Body of pancreas (tissue), 4 donors: ENCODE measurements at regions not wholly inside any gene's neighbourhood (a gene's known extent, or its start where the extent isn't known, plus 50 kb on each side); places are given as distances from the start of the nearest gene placed in this dataset.

Experiments
- ATAC-seq: fragments of 150-250 bp; one replicate; pipeline ENCODE4 v1.9.1; 2016
- DNase-seq, 4 donors: peaks; one replicate each; pipeline ENCODE4 v3.0.0-alpha.2; 2019
- H3K27ac ChIP-seq, 4 donors: fragments of 200-600 bp; sonication (generic); 1 replicate in 3 of 4; 2 replicates in 1 of 4; pipeline versions ENCODE4 v1.5.1 to v1.6.1; 2016 to 2019; ENCODE audit warnings: mild to moderate bottlenecking in 1 of 4, mixed read lengths in 1 of 4, moderate library complexity in 1 of 4
- H3K27me3 ChIP-seq, 2 donors: fragments of 200-600 bp; sonication (generic); one replicate each; pipeline ENCODE4 v1.6.0; 2016; ENCODE audit warnings: mild to moderate bottlenecking in 1 of 2
- H3K36me3 ChIP-seq, 2 donors: fragments of 200-600 bp; sonication (generic); replicated peaks in 1 of 2; 2 replicates each; pipeline ENCODE4 v1.5.1; 2016; ENCODE audit warnings: low read depth in 2 of 2; ENCODE audit not compliant: insufficient read depth in 1 of 2
- H3K4me1 ChIP-seq: fragments of 200-600 bp; sonication (generic); one replicate; pipeline ENCODE4 v1.6.0; 2016
- H3K4me3 ChIP-seq, 2 donors: fragments of 200-600 bp; sonication (generic); 1 replicate in 1 of 2; 2 replicates in 1 of 2; pipeline ENCODE4 v1.5.1; 2016 to 2019
- H3K9me3 ChIP-seq, 3 donors: fragments of 200-600 bp; sonication (generic); 1 replicate in 2 of 3; 2 replicates in 1 of 3; pipeline ENCODE4 v1.5.1; 2016
- CTCF ChIP-seq, 7 experiments: fragments of 450-650 bp in 4 of 7; fragments of 200-600 bp in 3 of 7; sonication (generic) in 3 of 7; IDR thresholded peaks; one replicate each; pipeline ENCODE4 v1.5.1; 2016 to 2019; ENCODE audit warnings: antibody characterized with exemption in 7 of 7
- POLR2A ChIP-seq, 3 donors: fragments of 450-650 bp; IDR thresholded peaks; one replicate each; pipeline ENCODE4 v1.6.1; 2016; ENCODE audit warnings: antibody characterized with exemption in 3 of 3, mild to moderate bottlenecking in 2 of 3
- WGBS, 2 donors: methylation state at CpG; one replicate each; pipeline ENCODE4 v1.1.5; 2017; 5-methylcytosine and 5-hydroxymethylcytosine counted together
- intact Hi-C: fragments of 100-400 bp; cut with DNase I; formaldehyde crosslinking; loops from one replicate; pipeline ENCODE4 v1.15.1; 2023

- H3K4me3 ChIP-seq, result no peak overlapping the region
- H3K4me1 ChIP-seq, result no peaks in the 10 kb centered on the region
- no peaks in the 10 kb centered on the region for H3K27me3 ChIP-seq
- intact Hi-C loops, result no loop called here
- no peaks in the 10 kb centered on the region for H3K9me3 ChIP-seq
- no peak overlapping the region for H3K27ac ChIP-seq
- H3K36me3 ChIP-seq, result no peaks in the 10 kb centered on the region
- no peak for ATAC-seq
- TF ChIP-seq POLR2A (IDR thresholded peaks at IDR 0.05), result no peak
- TF ChIP-seq CTCF (IDR thresholded peaks at IDR 0.05), result no peak
- WGBS, 2 donors, result 53 to 56% methylated on average over 2 of the region's 2 CpGs
- no peak for DNase-seq
Measured at GRCh38 chr6:154606860-154607259, 96.4 kb upstream of the CNKSR3 start.

GRCh38 chr6:154611241-154611640 lies 100.8 kb upstream of the CNKSR3 start:
- WGBS, 2 donors, result 88 to 91% methylated on average over 3 of the region's 3 CpGs
- Histone ChIP-seq H3K4me3 (no peak overlapping the region), H3K27me3 (no peaks in the 10 kb centered on the region), H3K9me3 (no peaks in the 10 kb centered on the region), H3K27ac (no peak overlapping the region), H3K4me1 (peaks cover 25% of the 10 kb centered on the region), H3K36me3 (no peaks in the 10 kb centered on the region)
- ATAC-seq, result no peak
- DNase-seq, result no peak
- TF ChIP-seq CTCF (IDR thresholded peaks at IDR 0.05) (no peak), POLR2A (IDR thresholded peaks at IDR 0.05) (no peak)
- intact Hi-C loops, result no loop called here

GRCh38 chr6:154611847-154612246 lies 101.4 kb upstream of the CNKSR3 start:
- H3K36me3 ChIP-seq, result no peaks in the 10 kb centered on the region
- 62% methylated on average over 2 of the region's 2 CpGs for WGBS, 2 donors
- no peak overlapping the region for H3K4me3 ChIP-seq
- no peaks in the 10 kb centered on the region for H3K9me3 ChIP-seq
- no peaks in the 10 kb centered on the region for H3K27me3 ChIP-seq
- ATAC-seq, result no peak
- H3K4me1 ChIP-seq, result peaks cover 27% of the 10 kb centered on the region
- intact Hi-C loops, result no loop called here
- no peak for DNase-seq
- TF ChIP-seq POLR2A (IDR thresholded peaks at IDR 0.05), result no peak
- no peak for TF ChIP-seq CTCF (IDR thresholded peaks at IDR 0.05)
- no peak overlapping the region for H3K27ac ChIP-seq

- peak overlapping the region in 1 of 4 donors; percentile 1 for H3K27ac ChIP-seq
- DNase-seq, result peak in 3 of 4 donors; percentile 19 to 54 (median 41)
- no peak overlapping the region for H3K4me3 ChIP-seq
- 81 to 83% methylated on average over 8 of the region's 8 CpGs for WGBS, 2 donors
- peak; percentile 60 for ATAC-seq
- peaks cover 41% of the 10 kb centered on the region for H3K4me1 ChIP-seq
- H3K27me3 ChIP-seq, result no peaks in the 10 kb centered on the region
- H3K9me3 ChIP-seq, result no peaks in the 10 kb centered on the region
- intact Hi-C loops, result no loop called here
- H3K36me3 ChIP-seq, result no peaks in the 10 kb centered on the region
- TF ChIP-seq POLR2A (IDR thresholded peaks at IDR 0.05), result no peak
- no peak for TF ChIP-seq CTCF (IDR thresholded peaks at IDR 0.05)
Measured at GRCh38 chr6:154613137-154613676, 102.7 kb upstream of the CNKSR3 start.

- intact Hi-C loops, result no loop called here
- TF ChIP-seq CTCF (IDR thresholded peaks at IDR 0.05), result no peak
- no peak for TF ChIP-seq POLR2A (IDR thresholded peaks at IDR 0.05)
- H3K27ac ChIP-seq, result no peak overlapping the region
- H3K27me3 ChIP-seq, result no peaks in the 10 kb centered on the region
- H3K36me3 ChIP-seq, result no peaks in the 10 kb centered on the region
- no peaks in the 10 kb centered on the region for H3K9me3 ChIP-seq
- WGBS, 2 donors, result 83 to 89% methylated on average over 4 of the region's 4 CpGs
- H3K4me3 ChIP-seq, result no peak overlapping the region
- ATAC-seq (no peak), DNase-seq (no peak)
- H3K4me1 ChIP-seq, result peaks cover 50% of the 10 kb centered on the region
Measured at GRCh38 chr6:154614101-154614500, 103.6 kb upstream of the CNKSR3 start.
